ENCODE measurements at regions not wholly inside any gene's neighbourhood (a gene's known extent, or its start where the extent isn't known, plus 50 kb on each side); places are given as distances from the start of the nearest gene placed in this dataset.

DNA sequence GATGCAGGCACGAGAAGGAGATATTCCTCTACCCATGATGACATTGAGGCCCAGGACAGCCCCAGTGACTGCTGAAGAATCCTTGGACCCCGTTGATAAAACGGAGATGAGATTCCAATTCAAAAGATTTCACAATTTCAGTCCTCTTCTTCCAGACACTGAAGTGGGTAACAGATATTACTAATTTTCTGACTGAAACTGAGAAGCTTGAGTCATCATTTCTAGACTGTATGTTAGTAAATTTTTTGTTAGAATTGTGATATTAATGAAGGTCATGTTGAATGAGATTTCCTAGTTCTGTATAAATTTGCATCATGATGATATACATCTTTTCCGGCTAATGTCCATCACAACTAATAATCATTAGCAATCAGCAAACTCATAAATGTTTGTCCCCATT lies 185.8 kb downstream of the CHRM3 start (continued):
- TF ChIP-seq, protein P1, sequence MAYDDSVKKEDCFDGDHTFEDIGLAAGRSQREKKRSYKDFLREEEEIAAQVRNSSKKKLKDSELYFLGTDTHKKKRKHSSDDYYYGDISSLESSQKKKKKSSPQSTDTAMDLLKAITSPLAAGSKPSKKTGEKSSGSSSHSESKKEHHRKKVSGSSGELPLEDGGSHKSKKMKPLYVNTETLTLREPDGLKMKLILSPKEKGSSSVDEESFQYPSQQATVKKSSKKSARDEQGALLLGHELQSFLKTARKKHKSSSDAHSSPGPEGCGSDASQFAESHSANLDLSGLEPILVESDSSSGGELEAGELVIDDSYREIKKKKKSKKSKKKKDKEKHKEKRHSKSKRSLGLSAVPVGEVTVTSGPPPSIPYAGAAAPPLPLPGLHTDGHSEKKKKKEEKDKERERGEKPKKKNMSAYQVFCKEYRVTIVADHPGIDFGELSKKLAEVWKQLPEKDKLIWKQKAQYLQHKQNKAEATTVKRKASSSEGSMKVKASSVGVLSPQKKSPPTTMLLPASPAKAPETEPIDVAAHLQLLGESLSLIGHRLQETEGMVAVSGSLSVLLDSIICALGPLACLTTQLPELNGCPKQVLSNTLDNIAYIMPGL (CRISPR knock-in tag; IDR thresholded peaks at IDR 0.05): no peak
- TF ChIP-seq PRPF4 (IDR thresholded peaks at IDR 0.05; ENCODE audit: insufficient read depth, low read depth, low read length, poor library complexity, severe bottlenecking) (no peak), RUNX1 (IDR thresholded peaks at IDR 0.05; ENCODE audit: low read depth) (no peak)

DNA sequence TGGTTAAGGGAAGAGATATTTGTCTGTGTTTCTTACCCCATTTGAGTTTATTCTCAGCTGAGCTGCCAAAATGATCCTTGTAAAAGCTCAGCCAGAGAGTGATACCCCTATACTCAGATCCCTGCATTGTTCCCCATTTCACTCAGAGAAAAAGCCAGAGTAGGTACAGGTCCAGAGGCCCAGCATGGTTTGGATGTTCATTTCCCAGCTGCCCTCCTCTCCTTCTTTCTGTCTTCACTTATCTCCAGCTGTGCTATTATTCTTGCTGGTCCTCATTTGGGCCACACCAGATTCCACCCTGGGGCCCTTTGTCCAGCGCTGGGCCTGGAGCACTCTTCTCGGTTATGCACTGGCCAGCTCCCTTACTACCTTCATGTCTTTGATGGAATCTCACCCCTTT lies 187.7 kb downstream of the CHRM3 start:
- no TSS peak for BruUV-seq (replicated peaks)
- POLR2A ChIA-PET: no interaction called here
- Histone ChIP-seq H4K20me1 (replicated peaks; ENCODE audit: control insufficient read depth, insufficient read depth, low read length) (no peaks in the 10 kb centered on the region), H3K79me2 (ENCODE audit: control insufficient read depth, insufficient read depth, low read length) (no peaks in the 10 kb centered on the region), H3K4me1 (replicated peaks in 1 of 2; ENCODE audit: control insufficient read depth in 2 of 2, insufficient read depth in 2 of 2, low read length in 2 of 2) (no peaks in the 10 kb centered on the region), H3K27ac (ENCODE audit: extremely low read depth, low read depth, low read length) (no peak overlapping the region), H3K9me1 (ENCODE audit: control insufficient read depth, insufficient read depth, low read length) (no peaks in the 10 kb centered on the region), H3K9ac (ENCODE audit: insufficient read depth in 1 of 2, low read depth in 2 of 2, low read length in 2 of 2) (no peak overlapping the region), H3K4me2 (ENCODE audit: insufficient read depth, low read length) (no peak overlapping the region), H3K9me3 (replicated peaks; ENCODE audit: control insufficient read depth, insufficient read depth, low read depth, low read length) (no peaks in the 10 kb centered on the region; the same call in none of the 2 replicates), H2AFZ (ENCODE audit: low read depth, low read length) (no peak overlapping the region), H3K36me3 (ENCODE audit: control insufficient read depth, insufficient read depth, low read length) (no peaks in the 10 kb centered on the region), H3K27me3 (ENCODE audit: control insufficient read depth in 2 of 2, insufficient read depth in 2 of 2, low read length in 2 of 2) (no peaks in the 10 kb centered on the region), H3K4me3 (no peak overlapping the region)
- intact Hi-C loops (cut with micrococcal nuclease): no loop called here
- 0% methylated on average over 2 of the region's 2 CpGs for WGBS (ENCODE audit: insufficient coverage, low coverage, missing lambda C conversion rate)
- ATAC-seq (no peak), FAIRE-seq (no peak), DNase-seq (ENCODE audit: extremely low read depth in 1 of 4, low spot score in 3 of 4) (no peak)
- CTCF ChIA-PET (ENCODE audit: low intra/inter-chr PET ratio): no interaction called here
- TF ChIP-seq POLR2AphosphoS2 (IDR thresholded peaks at IDR 0.05; ENCODE audit: low read length) (no peak), KAT8 (IDR thresholded peaks at IDR 0.05; ENCODE audit: low read depth) (no peak)
- TF ChIP-seq, protein P2, sequence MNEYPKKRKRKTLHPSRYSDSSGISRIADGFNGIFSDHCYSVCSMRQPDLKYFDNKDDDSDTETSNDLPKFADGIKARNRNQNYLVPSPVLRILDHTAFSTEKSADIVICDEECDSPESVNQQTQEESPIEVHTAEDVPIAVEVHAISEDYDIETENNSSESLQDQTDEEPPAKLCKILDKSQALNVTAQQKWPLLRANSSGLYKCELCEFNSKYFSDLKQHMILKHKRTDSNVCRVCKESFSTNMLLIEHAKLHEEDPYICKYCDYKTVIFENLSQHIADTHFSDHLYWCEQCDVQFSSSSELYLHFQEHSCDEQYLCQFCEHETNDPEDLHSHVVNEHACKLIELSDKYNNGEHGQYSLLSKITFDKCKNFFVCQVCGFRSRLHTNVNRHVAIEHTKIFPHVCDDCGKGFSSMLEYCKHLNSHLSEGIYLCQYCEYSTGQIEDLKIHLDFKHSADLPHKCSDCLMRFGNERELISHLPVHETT (CRISPR knock-in tag; conservative IDR thresholded peaks at IDR 0.05 in 1 of 2, IDR thresholded peaks at IDR 0.05 in 1 of 2): no peak
- TF ChIP-seq, protein P3, sequence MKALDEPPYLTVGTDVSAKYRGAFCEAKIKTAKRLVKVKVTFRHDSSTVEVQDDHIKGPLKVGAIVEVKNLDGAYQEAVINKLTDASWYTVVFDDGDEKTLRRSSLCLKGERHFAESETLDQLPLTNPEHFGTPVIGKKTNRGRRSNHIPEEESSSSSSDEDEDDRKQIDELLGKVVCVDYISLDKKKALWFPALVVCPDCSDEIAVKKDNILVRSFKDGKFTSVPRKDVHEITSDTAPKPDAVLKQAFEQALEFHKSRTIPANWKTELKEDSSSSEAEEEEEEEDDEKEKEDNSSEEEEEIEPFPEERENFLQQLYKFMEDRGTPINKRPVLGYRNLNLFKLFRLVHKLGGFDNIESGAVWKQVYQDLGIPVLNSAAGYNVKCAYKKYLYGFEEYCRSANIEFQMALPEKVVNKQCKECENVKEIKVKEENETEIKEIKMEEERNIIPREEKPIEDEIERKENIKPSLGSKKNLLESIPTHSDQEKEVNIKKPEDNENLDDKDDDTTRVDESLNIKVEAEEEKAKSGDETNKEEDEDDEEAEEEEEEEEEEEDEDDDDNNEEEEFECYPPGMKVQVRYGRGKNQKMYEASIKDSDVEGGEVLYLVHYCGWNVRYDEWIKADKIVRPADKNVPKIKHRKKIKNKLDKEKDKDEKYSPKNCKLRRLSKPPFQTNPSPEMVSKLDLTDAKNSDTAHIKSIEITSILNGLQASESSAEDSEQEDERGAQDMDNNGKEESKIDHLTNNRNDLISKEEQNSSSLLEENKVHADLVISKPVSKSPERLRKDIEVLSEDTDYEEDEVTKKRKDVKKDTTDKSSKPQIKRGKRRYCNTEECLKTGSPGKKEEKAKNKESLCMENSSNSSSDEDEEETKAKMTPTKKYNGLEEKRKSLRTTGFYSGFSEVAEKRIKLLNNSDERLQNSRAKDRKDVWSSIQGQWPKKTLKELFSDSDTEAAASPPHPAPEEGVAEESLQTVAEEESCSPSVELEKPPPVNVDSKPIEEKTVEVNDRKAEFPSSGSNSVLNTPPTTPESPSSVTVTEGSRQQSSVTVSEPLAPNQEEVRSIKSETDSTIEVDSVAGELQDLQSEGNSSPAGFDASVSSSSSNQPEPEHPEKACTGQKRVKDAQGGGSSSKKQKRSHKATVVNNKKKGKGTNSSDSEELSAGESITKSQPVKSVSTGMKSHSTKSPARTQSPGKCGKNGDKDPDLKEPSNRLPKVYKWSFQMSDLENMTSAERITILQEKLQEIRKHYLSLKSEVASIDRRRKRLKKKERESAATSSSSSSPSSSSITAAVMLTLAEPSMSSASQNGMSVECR (CRISPR knock-in tag; IDR thresholded peaks at IDR 0.05): no peak
- in situ Hi-C loops (cut with MboI): no loop called here

Data from K562 (cell line).